GOT3 (cell line): ENCODE measurements at regions not wholly inside any gene's neighbourhood (a gene's known extent, or its start where the extent isn't known, plus 50 kb on each side); places are given as distances from the start of the nearest gene placed in this dataset.
"Not testable (repeated sequence)": the region's sequence is repeated elsewhere in the genome, so short reads cannot be mapped to it uniquely, and the experiment has no call there.

Source experiments
- DNase-seq: peaks from one replicate; lab custom pipeline; 2025; ENCODE audit warnings: mixed read lengths; lab: John Stamatoyannopoulos, UW

- DNase-seq, result no peak
Observed at GRCh38 chr2:39996653-39997080, 217.6 kb upstream of the THUMPD2 start.

- DNase-seq, result no peak
Observed at GRCh38 chr2:39995005-39995737, 216.1 kb upstream of the THUMPD2 start.

- DNase-seq, result no peak
Observed at GRCh38 chr2:39994151-39994550, 215.1 kb upstream of the THUMPD2 start.

- no peak for DNase-seq
Observed at GRCh38 chr2:39991298-39991697, 212.2 kb upstream of the THUMPD2 start.

- DNase-seq, result no peak
Observed at GRCh38 chr2:39990335-39990900, 211.4 kb upstream of the THUMPD2 start.

- DNase-seq, result no peak
Observed at GRCh38 chr2:39989888-39990287, 210.8 kb upstream of the THUMPD2 start.

GRCh38 chr2:39981883-39982311, 202.8 kb upstream of the THUMPD2 start:
- DNase-seq, result no peak

GRCh38 chr2:39975476-39976020, 196.5 kb upstream of the THUMPD2 start:
- no peak for DNase-seq

- DNase-seq, result no peak
Observed at GRCh38 chr2:39968037-39968436, 189.0 kb upstream of the THUMPD2 start.

- not testable (repeated sequence) for DNase-seq
Observed at GRCh38 chr2:39960681-39961080, 181.6 kb upstream of the THUMPD2 start.

GRCh38 chr2:39954346-39954745, 175.3 kb upstream of the THUMPD2 start:
- no peak for DNase-seq

- no peak for DNase-seq
Observed at GRCh38 chr2:39949131-39949530, 170.1 kb upstream of the THUMPD2 start.

- no peak for DNase-seq
Observed at GRCh38 chr2:39948016-39948719, 169.1 kb upstream of the THUMPD2 start.

GRCh38 chr2:39947294-39948015, 168.4 kb upstream of the THUMPD2 start:
- no peak for DNase-seq

GRCh38 chr2:39942950-39943349, 163.9 kb upstream of the THUMPD2 start:
- no peak for DNase-seq

GRCh38 chr2:39938035-39938835, 159.2 kb upstream of the THUMPD2 start:
- no peak for DNase-seq

GRCh38 chr2:39937621-39938020, 158.6 kb upstream of the THUMPD2 start:
- DNase-seq, result no peak

- DNase-seq, result no peak
Observed at GRCh38 chr2:39934851-39935250, 155.8 kb upstream of the THUMPD2 start.

- no peak for DNase-seq
Observed at GRCh38 chr2:39933196-39933595, 154.1 kb upstream of the THUMPD2 start.

- DNase-seq, result no peak
Observed at GRCh38 chr2:39932198-39932597, 153.1 kb upstream of the THUMPD2 start.

GRCh38 chr2:39930175-39930917, 151.3 kb upstream of the THUMPD2 start:
- no peak for DNase-seq
